ENCODE measurements at regions not wholly inside any gene's neighbourhood (a gene's known extent, or its start where the extent isn't known, plus 50 kb on each side); places are given as distances from the start of the nearest gene placed in this dataset.

- no peaks in the 10 kb centered on the region for H3K36me3 ChIP-seq (replicated peaks in 1 of 2; ENCODE audit: insufficient read depth in 1 of 2, low read depth in 2 of 2)
- DNase-seq, result no peak
- no peaks in the 10 kb centered on the region for H3K4me1 ChIP-seq
- WGBS, 2 donors, result 81 to 82% methylated on average over 3 of the region's 3 CpGs
- no peaks in the 10 kb centered on the region for H3K9me3 ChIP-seq
- H3K27me3 ChIP-seq, result no peaks in the 10 kb centered on the region
- TF ChIP-seq CTCF (IDR thresholded peaks at IDR 0.05), result no peak
- ATAC-seq, result no peak
- intact Hi-C loops (cut with DNase I), result no loop called here
- H3K4me3 ChIP-seq, result no peak overlapping the region
- no peak overlapping the region for H3K27ac ChIP-seq
Measured at GRCh38 chr2:82344670-82345069, 2040.1 kb upstream of the LRRTM1 start.

- WGBS, 2 donors, result 83 to 88% methylated on average over 3 of the region's 3 CpGs
- intact Hi-C loops (cut with DNase I), result no loop called here
- no peaks in the 10 kb centered on the region for H3K27me3 ChIP-seq
- no peaks in the 10 kb centered on the region for H3K36me3 ChIP-seq (replicated peaks in 1 of 2; ENCODE audit: insufficient read depth in 1 of 2, low read depth in 2 of 2)
- DNase-seq (no peak), ATAC-seq (no peak)
- TF ChIP-seq CTCF (IDR thresholded peaks at IDR 0.05), result no peak
- TF ChIP-seq POLR2A (IDR thresholded peaks at IDR 0.05), result no peak
- H3K9me3 ChIP-seq, result no peaks in the 10 kb centered on the region
- no peak overlapping the region for H3K27ac ChIP-seq
- no peaks in the 10 kb centered on the region for H3K4me1 ChIP-seq
- no peak overlapping the region for H3K4me3 ChIP-seq
Measured at GRCh38 chr2:82342356-82342755, 2037.8 kb upstream of the LRRTM1 start.

- WGBS, 2 donors, result 21 to 26% methylated on average over 2 of the region's 2 CpGs
- H3K4me3 ChIP-seq, result no peak overlapping the region
- H3K27me3 ChIP-seq, result no peaks in the 10 kb centered on the region
- no peaks in the 10 kb centered on the region for H3K9me3 ChIP-seq
- TF ChIP-seq CTCF (IDR thresholded peaks at IDR 0.05) (no peak), POLR2A (IDR thresholded peaks at IDR 0.05) (no peak)
- DNase-seq (no peak), ATAC-seq (no peak)
- no peak overlapping the region for H3K27ac ChIP-seq
- H3K4me1 ChIP-seq, result no peaks in the 10 kb centered on the region
- intact Hi-C loops (cut with DNase I), result no loop called here
- no peaks in the 10 kb centered on the region for H3K36me3 ChIP-seq (replicated peaks in 1 of 2; ENCODE audit: insufficient read depth in 1 of 2, low read depth in 2 of 2)
Measured at GRCh38 chr2:82340578-82341053, 2036.1 kb upstream of the LRRTM1 start.

GRCh38 chr2:82339805-82340204 lies 2035.3 kb upstream of the LRRTM1 start:
- WGBS, 2 donors, result 88 to 89% methylated on average over 2 of the region's 2 CpGs
- no peak for DNase-seq
- intact Hi-C loops (cut with DNase I), result no loop called here
- no peak for ATAC-seq
- no peak overlapping the region for H3K4me3 ChIP-seq
- H3K27me3 ChIP-seq, result no peaks in the 10 kb centered on the region
- no peak overlapping the region for H3K27ac ChIP-seq
- H3K9me3 ChIP-seq, result no peaks in the 10 kb centered on the region
- H3K36me3 ChIP-seq (replicated peaks in 1 of 2; ENCODE audit: insufficient read depth in 1 of 2, low read depth in 2 of 2), result no peaks in the 10 kb centered on the region
- H3K4me1 ChIP-seq, result no peaks in the 10 kb centered on the region
- TF ChIP-seq POLR2A (IDR thresholded peaks at IDR 0.05), result no peak
- no peak for TF ChIP-seq CTCF (IDR thresholded peaks at IDR 0.05)

- no peaks in the 10 kb centered on the region for H3K36me3 ChIP-seq (replicated peaks in 1 of 2; ENCODE audit: insufficient read depth in 1 of 2, low read depth in 2 of 2)
- no peaks in the 10 kb centered on the region for H3K27me3 ChIP-seq
- no peaks in the 10 kb centered on the region for H3K4me1 ChIP-seq
- DNase-seq (no peak), ATAC-seq (no peak)
- H3K4me3 ChIP-seq, result no peak overlapping the region
- no peak for TF ChIP-seq POLR2A (IDR thresholded peaks at IDR 0.05)
- TF ChIP-seq CTCF (IDR thresholded peaks at IDR 0.05), result no peak
- 78 to 82% methylated on average over 7 to 9 of the region's 9 CpGs for WGBS, 2 donors
- intact Hi-C loops (cut with DNase I), result no loop called here
- H3K9me3 ChIP-seq, result no peaks in the 10 kb centered on the region
- no peak overlapping the region for H3K27ac ChIP-seq
Measured at GRCh38 chr2:82333697-82334096, 2029.1 kb upstream of the LRRTM1 start.

All from body of pancreas (tissue), 4 donors.